HG02884 (cell line): ENCODE measurements at regions not wholly inside any gene's neighbourhood (a gene's known extent, or its start where the extent isn't known, plus 50 kb on each side); places are given as distances from the start of the nearest gene placed in this dataset.
"Not testable (repeated sequence)": the region's sequence is repeated elsewhere in the genome, so short reads cannot be mapped to it uniquely, and the experiment has no call there.

Experiments
- ATAC-seq: cut with Tn5 transposase; IDR thresholded peaks from one replicate; pipeline ENCODE4 v1.9.1; 2021; ENCODE audit warnings: mild to moderate bottlenecking, moderate library complexity; ENCODE audit not compliant: unreplicated experiment

DNA sequence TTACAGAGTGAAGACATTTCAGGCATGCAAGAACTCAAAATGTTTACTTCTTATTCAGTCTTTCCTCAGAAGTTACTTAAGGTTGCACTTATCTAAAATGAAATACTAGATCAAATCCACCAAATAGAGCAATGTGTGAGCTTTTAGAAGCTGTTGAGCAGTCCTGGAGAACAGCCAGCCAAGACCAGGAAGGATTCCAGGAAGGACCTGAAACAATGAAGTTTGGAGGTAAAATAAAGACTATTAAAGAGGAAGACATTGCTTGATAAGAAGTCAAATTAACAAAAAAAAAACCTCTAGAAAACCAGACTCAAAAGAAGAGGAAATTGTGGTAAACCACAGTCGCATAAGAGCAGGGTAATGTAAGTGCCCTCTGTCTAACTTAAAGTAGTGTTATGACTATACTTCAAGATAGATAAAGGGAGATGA, 156.2 kb upstream of the S1PR3 start:
- peak; percentile 98 for ATAC-seq

DNA sequence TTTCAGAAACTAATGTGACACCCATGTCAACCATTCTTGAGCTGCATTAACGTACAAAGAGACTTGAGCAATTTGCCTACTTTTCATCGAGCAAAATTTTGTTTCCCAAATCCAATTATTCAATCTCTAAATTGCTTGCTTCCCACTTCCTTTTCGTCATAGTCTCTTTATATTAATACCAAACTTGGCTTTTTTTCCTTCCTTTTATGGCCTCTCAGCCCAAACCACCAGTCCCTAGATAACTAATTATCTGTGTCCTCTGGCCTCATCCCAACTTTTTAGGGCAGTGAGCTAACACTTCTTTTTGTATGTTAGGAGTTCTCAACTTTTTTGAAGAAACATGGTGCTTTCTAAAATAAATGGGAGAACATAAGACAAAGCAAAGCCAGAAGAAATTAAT, 155.5 kb upstream of the S1PR3 start:
- no peak for ATAC-seq

DNA sequence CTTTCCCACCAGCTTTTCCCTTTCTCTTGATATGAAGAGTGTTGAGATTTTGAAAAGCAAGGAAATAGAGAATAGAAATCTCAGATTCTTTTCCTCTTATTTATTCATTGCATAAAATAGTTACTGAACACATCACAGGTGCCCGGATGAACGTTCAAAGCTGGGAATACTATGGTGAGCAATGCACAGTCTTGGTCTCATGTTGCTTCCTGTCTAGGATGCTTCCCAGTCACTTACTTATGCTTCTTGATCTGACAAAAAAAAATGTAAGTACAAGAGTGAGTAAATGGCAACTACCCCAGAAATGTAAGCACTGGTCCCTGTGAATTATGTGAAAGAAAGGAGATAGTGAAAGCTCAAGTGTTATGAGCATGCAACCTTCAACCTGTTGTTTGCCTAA, 153.5 kb upstream of the S1PR3 start:
- ATAC-seq = no peak

- ATAC-seq = not testable (repeated sequence)
These were observed 141.4 kb upstream of the S1PR3 start for GRCh38 chr9:88849878-88850277.

- ATAC-seq = no peak
These were observed 138.5 kb upstream of the S1PR3 start for GRCh38 chr9:88852794-88853193.

GRCh38 chr9:88870627-88871026, 120.6 kb upstream of the S1PR3 start:
- ATAC-seq = no peak

- no peak for ATAC-seq
These were observed 119.6 kb upstream of the S1PR3 start for GRCh38 chr9:88871669-88872068.

DNA sequence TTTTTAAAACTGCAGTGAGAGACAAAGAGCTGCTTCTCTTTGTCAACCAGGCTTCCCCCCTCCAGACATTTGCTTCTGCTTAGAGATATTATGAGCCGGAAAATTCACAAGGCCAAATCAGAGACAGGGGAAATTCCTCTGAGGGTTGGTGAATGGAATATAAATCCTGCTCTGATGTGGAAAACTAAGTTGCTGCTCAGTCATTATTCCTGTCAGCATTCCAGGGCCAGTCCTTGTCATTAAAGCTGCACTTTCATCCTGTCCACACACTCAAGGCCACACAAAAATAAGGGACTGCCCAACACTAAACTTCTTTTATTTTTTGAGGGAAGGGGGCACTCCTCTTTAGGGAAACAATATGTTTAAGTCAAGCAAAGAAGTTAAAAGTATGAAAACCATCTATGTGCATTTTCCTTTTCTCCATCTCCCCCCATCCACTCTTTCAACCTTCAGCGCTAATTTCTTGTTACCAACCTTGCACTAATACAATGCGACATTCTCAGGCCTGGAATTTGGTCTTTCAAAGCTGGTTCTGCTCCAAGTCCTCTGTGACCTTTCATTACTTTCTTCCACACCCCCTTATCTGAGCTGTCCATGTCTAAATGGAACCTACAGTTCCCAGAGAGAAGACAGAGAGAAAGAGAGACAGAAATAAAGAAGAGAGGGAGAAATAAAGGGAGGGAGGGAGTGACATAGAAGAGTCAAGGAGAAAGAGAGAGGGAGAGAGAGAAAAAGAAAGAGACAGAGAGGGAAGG, 118.9 kb upstream of the S1PR3 start:
- ATAC-seq = no peak

DNA sequence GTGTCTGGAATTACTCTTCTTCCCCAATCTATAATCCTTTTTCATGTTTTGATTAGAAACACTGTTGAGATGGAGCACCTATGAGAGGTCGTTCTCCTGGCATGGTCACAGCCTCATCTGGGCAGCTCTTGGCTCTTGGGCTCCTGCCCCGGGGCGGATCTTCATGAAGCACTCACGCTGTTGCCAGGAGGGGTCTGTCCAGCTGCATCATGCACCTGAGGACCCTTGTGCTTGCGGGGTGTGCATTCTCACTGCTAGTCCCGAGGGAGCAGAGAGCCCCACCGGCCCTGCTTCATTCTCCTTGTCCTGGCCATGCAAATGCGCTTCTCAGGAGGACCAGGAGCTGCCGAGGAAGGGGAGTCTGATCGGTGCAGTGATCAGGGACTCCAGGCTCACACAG, 117.6 kb upstream of the S1PR3 start:
- ATAC-seq = no peak

- ATAC-seq = no peak
These were observed 116.9 kb upstream of the S1PR3 start for GRCh38 chr9:88874391-88874790.

DNA sequence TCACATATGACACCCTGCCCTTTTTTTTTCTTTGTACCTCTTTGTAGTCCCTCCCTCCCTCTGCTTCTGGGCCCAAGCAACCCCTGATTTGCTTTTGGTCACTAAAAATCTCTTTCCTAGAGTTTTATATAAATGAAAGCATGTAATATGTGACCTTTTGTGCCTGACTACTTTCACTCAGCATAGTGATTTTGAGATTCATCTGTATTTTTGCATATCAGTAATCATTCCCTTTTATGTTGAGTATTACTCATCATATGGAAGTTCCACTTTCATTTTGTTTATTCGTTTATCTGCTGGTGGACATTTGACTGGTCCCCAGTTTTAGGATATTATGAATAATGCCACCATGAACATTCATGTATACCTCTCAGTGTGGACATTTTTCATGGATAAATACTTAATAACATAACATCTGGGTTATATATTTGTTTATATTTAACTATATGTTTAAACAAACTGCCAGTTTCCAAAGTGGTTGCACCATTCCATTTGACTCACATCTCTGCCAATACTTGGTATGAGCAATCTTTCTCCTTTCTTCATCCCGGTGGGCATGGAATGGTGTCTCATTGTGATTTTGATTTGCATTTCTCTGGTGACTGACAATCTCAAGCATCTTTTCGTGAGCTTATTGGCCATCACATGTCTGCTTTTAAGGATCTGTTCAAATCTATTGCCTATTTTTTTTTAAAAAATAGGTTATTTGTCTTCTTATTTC, 115.7 kb upstream of the S1PR3 start:
- ATAC-seq = no peak

GRCh38 chr9:88880199-88880598, 111.1 kb upstream of the S1PR3 start:
- ATAC-seq = no peak

GRCh38 chr9:88884291-88884690, 107.0 kb upstream of the S1PR3 start:
- not testable (repeated sequence) for ATAC-seq

- ATAC-seq = not testable (repeated sequence)
These were observed 104.5 kb upstream of the S1PR3 start for GRCh38 chr9:88886762-88887161.

DNA sequence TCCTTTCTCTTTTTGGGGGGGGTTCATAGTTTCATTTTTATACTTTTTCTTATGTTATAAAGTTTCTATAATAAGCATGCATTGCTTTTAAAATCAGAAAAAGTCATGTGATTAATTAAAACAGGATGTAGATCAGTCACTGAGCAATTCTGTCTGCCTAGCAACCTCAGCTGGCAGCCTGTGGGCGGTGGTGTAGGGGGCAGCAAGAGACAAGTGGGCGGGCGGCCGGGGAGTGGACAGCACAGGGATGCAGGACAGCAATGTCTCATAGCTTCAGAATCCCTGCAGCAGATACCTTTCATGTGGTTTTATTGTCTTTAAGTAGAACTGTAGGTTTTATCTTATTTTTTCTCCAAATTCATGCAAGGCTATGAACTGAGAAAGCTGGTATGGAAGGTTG, 101.9 kb upstream of the S1PR3 start:
- ATAC-seq = no peak

GRCh38 chr9:88890546-88890945, 100.7 kb upstream of the S1PR3 start:
- ATAC-seq = no peak

DNA sequence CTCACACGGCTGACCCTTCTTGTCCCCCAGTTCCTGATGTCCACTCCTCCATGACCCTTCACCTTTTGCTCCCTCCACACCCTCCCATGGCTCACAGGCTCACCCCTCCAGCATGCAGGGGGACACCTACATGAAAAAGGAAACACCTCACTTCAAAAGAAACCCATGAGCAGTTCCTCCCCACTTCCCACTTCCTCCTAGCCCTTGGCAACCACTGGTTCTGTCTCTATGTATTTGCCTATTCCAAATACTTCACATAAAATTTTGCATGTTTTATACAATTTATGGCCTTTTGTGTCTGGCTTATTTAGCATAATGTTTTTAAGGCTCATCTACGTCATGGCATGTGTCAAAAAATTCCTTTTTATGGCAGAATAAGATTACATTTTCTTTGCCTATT, 100.2 kb upstream of the S1PR3 start:
- ATAC-seq = no peak

GRCh38 chr9:88892724-88893123, 98.5 kb upstream of the S1PR3 start:
- no peak for ATAC-seq

GRCh38 chr9:88897081-88897480, 94.2 kb upstream of the S1PR3 start:
- no peak for ATAC-seq

- ATAC-seq = no peak
These were observed 93.1 kb upstream of the S1PR3 start for GRCh38 chr9:88898039-88898720.

- ATAC-seq = no peak
These were observed 85.8 kb upstream of the S1PR3 start for GRCh38 chr9:88905506-88905905.

DNA sequence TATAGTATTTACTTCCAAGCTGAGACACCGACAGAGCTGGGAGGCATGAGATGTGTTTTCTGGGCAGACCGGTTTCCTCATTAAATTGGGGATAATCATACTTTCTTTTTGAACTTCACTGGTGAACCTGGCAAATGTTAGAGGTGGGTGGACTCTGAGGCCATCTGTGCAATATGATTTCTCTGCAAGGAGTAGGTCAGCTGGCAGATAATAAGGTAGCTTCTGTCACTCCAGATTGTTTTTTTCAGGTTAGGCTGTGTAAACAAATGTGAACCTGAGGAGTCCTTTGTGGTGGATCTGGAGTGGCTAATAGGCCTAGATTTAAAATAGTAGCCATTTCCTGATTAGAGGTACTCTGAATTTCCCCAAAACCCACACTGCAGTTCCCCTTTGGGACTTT, 75.4 kb upstream of the S1PR3 start:
- no peak for ATAC-seq
